VCaP (cell line): ENCODE measurements at regions not wholly inside any gene's neighbourhood (a gene's known extent, or its start where the extent isn't known, plus 50 kb on each side); places are given as distances from the start of the nearest gene placed in this dataset.

Source experiments
- H3K27ac ChIP-seq: fragments of 450-650 bp; 2 replicates; pipeline ENCODE4 v1.5.1; 2017
- TF ChIP-seq, protein P1 (sequence below): fragments of 450-650 bp; conservative IDR thresholded peaks from 2 replicates; pipeline ENCODE4 v1.5.1; 2017; ENCODE audit warnings: mild to moderate bottlenecking, moderate library complexity

DNA sequence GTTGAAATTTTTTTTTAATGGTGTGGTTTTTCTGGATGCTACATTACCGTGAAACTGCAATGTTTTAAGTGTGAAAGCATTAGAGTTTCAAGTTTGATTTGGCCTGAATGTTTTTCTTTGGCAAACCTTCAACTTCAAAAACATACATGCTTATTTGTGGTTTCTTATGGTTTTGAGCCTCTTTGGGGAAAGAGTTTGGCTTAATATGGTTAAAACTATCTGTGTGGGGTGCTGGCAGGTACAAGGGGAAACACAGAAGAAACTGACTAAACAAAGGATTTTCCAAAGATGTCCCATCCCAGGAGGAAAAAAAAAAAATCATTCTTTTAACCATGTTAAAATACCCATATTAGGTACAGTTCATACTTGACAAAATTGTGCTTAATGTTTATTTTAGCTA is 121.1 kb downstream of the HGF start:
- TF ChIP-seq, protein P1, sequence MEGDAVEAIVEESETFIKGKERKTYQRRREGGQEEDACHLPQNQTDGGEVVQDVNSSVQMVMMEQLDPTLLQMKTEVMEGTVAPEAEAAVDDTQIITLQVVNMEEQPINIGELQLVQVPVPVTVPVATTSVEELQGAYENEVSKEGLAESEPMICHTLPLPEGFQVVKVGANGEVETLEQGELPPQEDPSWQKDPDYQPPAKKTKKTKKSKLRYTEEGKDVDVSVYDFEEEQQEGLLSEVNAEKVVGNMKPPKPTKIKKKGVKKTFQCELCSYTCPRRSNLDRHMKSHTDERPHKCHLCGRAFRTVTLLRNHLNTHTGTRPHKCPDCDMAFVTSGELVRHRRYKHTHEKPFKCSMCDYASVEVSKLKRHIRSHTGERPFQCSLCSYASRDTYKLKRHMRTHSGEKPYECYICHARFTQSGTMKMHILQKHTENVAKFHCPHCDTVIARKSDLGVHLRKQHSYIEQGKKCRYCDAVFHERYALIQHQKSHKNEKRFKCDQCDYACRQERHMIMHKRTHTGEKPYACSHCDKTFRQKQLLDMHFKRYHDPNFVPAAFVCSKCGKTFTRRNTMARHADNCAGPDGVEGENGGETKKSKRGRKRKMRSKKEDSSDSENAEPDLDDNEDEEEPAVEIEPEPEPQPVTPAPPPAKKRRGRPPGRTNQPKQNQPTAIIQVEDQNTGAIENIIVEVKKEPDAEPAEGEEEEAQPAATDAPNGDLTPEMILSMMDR: no peak
- H3K27ac ChIP-seq: no peak overlapping the region

- TF ChIP-seq, protein P1: no peak
- no peak overlapping the region for H3K27ac ChIP-seq
These were observed 124.4 kb downstream of the HGF start for GRCh38 chr7:81645435-81645834.

GRCh38 chr7:81641873-81642272 is 128.0 kb downstream of the HGF start:
- TF ChIP-seq, protein P1: no peak
- no peak overlapping the region for H3K27ac ChIP-seq

DNA sequence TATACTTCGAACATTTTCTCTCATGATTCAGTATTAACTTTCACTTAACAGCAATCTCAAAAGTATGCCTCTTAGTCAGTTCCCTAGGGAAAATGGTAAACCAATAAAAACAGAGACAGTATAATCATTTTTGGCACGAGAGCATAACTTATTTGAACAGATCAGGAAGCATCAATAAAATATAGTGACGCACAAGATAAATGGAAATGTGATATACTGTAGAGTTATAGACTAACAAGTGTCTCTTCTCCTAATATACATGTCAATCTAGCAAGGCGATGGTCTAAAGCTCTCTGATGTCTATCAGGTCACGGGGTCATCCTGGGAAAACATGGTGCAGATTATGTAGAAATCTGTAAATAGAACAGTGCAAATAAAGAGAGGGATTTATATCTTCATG is 131.6 kb downstream of the HGF start:
- TF ChIP-seq, protein P1: no peak
- peak overlapping the region; percentile 65 for H3K27ac ChIP-seq

GRCh38 chr7:81637534-81637933 is 132.3 kb downstream of the HGF start:
- TF ChIP-seq, protein P1: no peak
- peak overlapping the region; percentile 65 for H3K27ac ChIP-seq

- TF ChIP-seq, protein P1: no peak
- H3K27ac ChIP-seq: no peak overlapping the region
These were observed 137.4 kb downstream of the HGF start for GRCh38 chr7:81632418-81632817.

DNA sequence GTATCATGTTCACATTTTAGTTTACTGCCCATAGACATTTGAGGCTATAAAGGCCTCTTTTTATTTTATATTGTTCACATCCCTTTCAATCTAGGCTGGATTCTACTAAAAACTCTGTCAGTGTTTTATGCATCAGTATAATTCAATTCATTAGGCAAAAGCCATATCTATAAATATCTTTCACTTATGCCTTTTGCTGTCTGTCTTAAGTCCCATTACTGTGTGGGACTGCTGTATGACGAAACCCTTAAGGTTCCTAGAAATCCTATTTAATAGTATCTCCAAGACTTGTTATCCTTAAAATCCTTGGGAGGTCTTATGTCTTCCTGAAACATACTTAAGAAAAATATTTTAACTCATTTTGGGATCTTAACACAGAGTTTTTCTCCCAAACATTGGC is 139.2 kb downstream of the HGF start:
- no peak overlapping the region for H3K27ac ChIP-seq
- TF ChIP-seq, protein P1: no peak

GRCh38 chr7:81629702-81630101 is 140.1 kb downstream of the HGF start:
- TF ChIP-seq, protein P1: no peak
- no peak overlapping the region for H3K27ac ChIP-seq
